Astrocyte (in vitro differentiated cells and primary cell): ENCODE measurements at regions not wholly inside any gene's neighbourhood (a gene's known extent, or its start where the extent isn't known, plus 50 kb on each side); places are given as distances from the start of the nearest gene placed in this dataset.

Experiments used
- DNase-seq: peaks from one replicate; pipeline ENCODE4 v3.0.0-alpha.2; 2010; ENCODE audit warnings: low read depth
- FAIRE-seq: peaks from 2 replicates; lab custom pipeline; 2011; peaks lifted over from hg19 to GRCh38; lab: Jason Lieb, UNC
- H2AFZ ChIP-seq: 2 replicates; pipeline ENCODE4 v1.6.0; 2012; ENCODE audit warnings: low read depth, low read length, inconsistent platforms
- H3K27ac ChIP-seq: 2 replicates; pipeline ENCODE4 v1.5.1; 2011; ENCODE audit warnings: low read depth, low read length, inconsistent platforms
- H3K27me3 ChIP-seq: 2 replicates; pipeline ENCODE4 v1.6.0; 2011; ENCODE audit warnings: low read length, inconsistent platforms; ENCODE audit not compliant: insufficient read depth
- H3K36me3 ChIP-seq: 2 replicates; pipeline ENCODE4 v1.5.1; 2011; ENCODE audit warnings: low read length, inconsistent platforms; ENCODE audit not compliant: insufficient read depth
- H3K4me1 ChIP-seq: 2 replicates; pipeline ENCODE4 v1.5.1; 2011; ENCODE audit warnings: low read length, inconsistent platforms; ENCODE audit not compliant: insufficient read depth
- H3K4me2 ChIP-seq: 2 replicates; pipeline ENCODE4 v1.6.0; 2012; ENCODE audit warnings: low read length, inconsistent platforms
- H3K4me3 ChIP-seq: 2 replicates; pipeline ENCODE4 v1.5.1; 2011; ENCODE audit warnings: low read depth, mild to moderate bottlenecking, low read length, inconsistent platforms; ENCODE audit not compliant: insufficient read depth
- H3K79me2 ChIP-seq: 2 replicates; pipeline ENCODE4 v1.6.0; 2012; ENCODE audit warnings: mild to moderate bottlenecking, low read length, inconsistent platforms; ENCODE audit not compliant: insufficient read depth
- H3K9ac ChIP-seq: 2 replicates; pipeline ENCODE4 v1.6.0; 2012; ENCODE audit warnings: mild to moderate bottlenecking, low read length, inconsistent platforms
- H3K9me3 ChIP-seq: 2 replicates; pipeline ENCODE4 v1.5.1; 2012; ENCODE audit warnings: low read depth, mild to moderate bottlenecking, low read length, inconsistent platforms; ENCODE audit not compliant: insufficient read depth
- H4K20me1 ChIP-seq: 2 replicates; pipeline ENCODE4 v1.6.0; 2012; ENCODE audit warnings: low read length, inconsistent platforms; ENCODE audit not compliant: insufficient read depth
- H3K27ac Mint-ChIP-seq: one replicate; pipeline ENCODE4 v1.8.0; 2021; ENCODE audit warnings: mild to moderate bottlenecking, mixed read lengths; ENCODE audit not compliant: unreplicated experiment
- H3K27me3 Mint-ChIP-seq: one replicate; pipeline ENCODE4 v1.8.0; 2021; ENCODE audit warnings: low read depth, mixed read lengths; ENCODE audit not compliant: unreplicated experiment
- H3K36me3 Mint-ChIP-seq: one replicate; pipeline ENCODE4 v1.8.0; 2021; ENCODE audit warnings: low read depth, mixed read lengths; ENCODE audit not compliant: unreplicated experiment
- H3K4me1 Mint-ChIP-seq: one replicate; pipeline ENCODE4 v1.8.0; 2021; ENCODE audit warnings: low read depth, mixed read lengths; ENCODE audit not compliant: unreplicated experiment
- H3K4me3 Mint-ChIP-seq: one replicate; pipeline ENCODE4 v1.8.0; 2021; ENCODE audit warnings: mild to moderate bottlenecking, moderate library complexity, mixed read lengths; ENCODE audit not compliant: unreplicated experiment
- H3K9me3 Mint-ChIP-seq: one replicate; pipeline ENCODE4 v1.8.0; 2021; ENCODE audit warnings: mild to moderate bottlenecking, mixed read lengths; ENCODE audit not compliant: unreplicated experiment
- CTCF ChIP-seq: IDR thresholded peaks from 2 replicates; pipeline ENCODE4 v1.5.1; 2011; ENCODE audit warnings: low read depth, mild to moderate bottlenecking, inconsistent platforms, low read length, moderate library complexity; ENCODE audit not compliant: insufficient read depth
- EZH2 ChIP-seq: IDR thresholded peaks from 2 replicates; pipeline ENCODE4 v1.6.1; 2012; ENCODE audit warnings: mild to moderate bottlenecking, low read length, inconsistent platforms; ENCODE audit not compliant: insufficient read depth

DNA sequence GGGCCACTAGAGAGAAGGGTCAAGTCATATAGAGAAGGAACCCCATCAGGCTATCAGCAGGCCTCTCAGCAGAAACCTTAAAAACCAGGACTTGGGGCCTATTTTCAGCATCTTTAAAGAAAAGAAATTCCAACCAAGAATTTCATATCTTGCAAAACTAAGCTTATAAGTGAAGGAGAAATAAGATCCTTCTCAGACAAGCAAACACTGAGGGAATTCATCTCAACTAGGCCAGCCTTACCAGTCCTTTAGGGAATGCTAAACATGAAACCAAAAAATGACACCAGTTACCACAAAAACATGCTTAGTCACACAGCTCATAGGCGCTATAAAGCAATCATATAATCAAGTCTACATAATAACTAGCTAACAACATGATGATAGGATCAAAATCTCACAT, 407.1 kb downstream of the LRRC70 start:
- Histone ChIP-seq H3K4me1 (no peaks in the 10 kb centered on the region), H4K20me1 (no peaks in the 10 kb centered on the region), H3K9me3 (no peaks in the 10 kb centered on the region), H3K79me2 (no peaks in the 10 kb centered on the region), H2AFZ (no peak overlapping the region), H3K4me3 (no peak overlapping the region), H3K27ac (no peak overlapping the region), H3K27me3 (no peaks in the 10 kb centered on the region), H3K4me2 (no peak overlapping the region), H3K9ac (no peak overlapping the region), H3K36me3 (no peaks in the 10 kb centered on the region)
- Mint-ChIP-seq H3K27me3 (no peaks in the 10 kb centered on the region), H3K36me3 (no peaks in the 10 kb centered on the region), H3K4me3 (no peak overlapping the region), H3K9me3 (peaks cover 12% of the 10 kb centered on the region), H3K27ac (no peak overlapping the region), H3K4me1 (no peaks in the 10 kb centered on the region)
- DNase-seq (no peak), FAIRE-seq (no peak)
- no peak for TF ChIP-seq EZH2
- no peak for TF ChIP-seq CTCF

- no peak for FAIRE-seq
- H2AFZ ChIP-seq: no peak overlapping the region
- no peak overlapping the region for H3K27ac Mint-ChIP-seq
Measured at GRCh38 chr5:62982348-62982747, 403.7 kb downstream of the LRRC70 start.

More at GRCh38 chr5:62982348-62982747, 403.7 kb downstream of the LRRC70 start:
- no peaks in the 10 kb centered on the region for H3K79me2 ChIP-seq
- no peak for DNase-seq
- no peaks in the 10 kb centered on the region for H3K9me3 ChIP-seq
- Mint-ChIP-seq H3K4me3 (no peak overlapping the region), H3K4me1 (no peaks in the 10 kb centered on the region), H3K9me3 (peaks cover 12% of the 10 kb centered on the region), H3K27me3 (no peaks in the 10 kb centered on the region), H3K36me3 (no peaks in the 10 kb centered on the region)
- no peak for TF ChIP-seq EZH2
- TF ChIP-seq CTCF: no peak
- H3K4me1 ChIP-seq: no peaks in the 10 kb centered on the region
- H3K4me3 ChIP-seq: no peak overlapping the region
- no peak overlapping the region for H3K27ac ChIP-seq
- H4K20me1 ChIP-seq: no peaks in the 10 kb centered on the region
- no peak overlapping the region for H3K9ac ChIP-seq
- H3K27me3 ChIP-seq: no peaks in the 10 kb centered on the region
- no peak overlapping the region for H3K4me2 ChIP-seq
- H3K36me3 ChIP-seq: no peaks in the 10 kb centered on the region
